Cardiac fibroblast (primary cell): ENCODE measurements at regions not wholly inside any gene's neighbourhood (a gene's known extent, or its start where the extent isn't known, plus 50 kb on each side); places are given as distances from the start of the nearest gene placed in this dataset.

ENCODE experiments used
- DNase-seq, 2 donors: peaks; one replicate each; pipeline versions ENCODE4 v3.0.0 to v3.0.0-alpha.2; 2010; ENCODE audit warnings: low read depth in 2 of 2
- H3K4me3 ChIP-seq, 2 donors: replicated peaks in 1 of 2; 1 replicate in 1 of 2; 2 replicates in 1 of 2; pipeline ENCODE4 v1.5.1; 2011; ENCODE audit warnings: low read depth in 2 of 2, low read length in 2 of 2, mild to moderate bottlenecking in 2 of 2, moderate library complexity in 1 of 2
- CTCF ChIP-seq: IDR thresholded peaks from one replicate; pipeline ENCODE4 v1.5.1; 2011; ENCODE audit warnings: low read depth, mild to moderate bottlenecking, low read length, inconsistent platforms

GRCh38 chr12:93154753-93155480, 222.8 kb upstream of the NUDT4 start:
- TF ChIP-seq CTCF: no peak
- peak; percentile 47 to 56 for DNase-seq
- H3K4me3 ChIP-seq: no peak overlapping the region

DNA sequence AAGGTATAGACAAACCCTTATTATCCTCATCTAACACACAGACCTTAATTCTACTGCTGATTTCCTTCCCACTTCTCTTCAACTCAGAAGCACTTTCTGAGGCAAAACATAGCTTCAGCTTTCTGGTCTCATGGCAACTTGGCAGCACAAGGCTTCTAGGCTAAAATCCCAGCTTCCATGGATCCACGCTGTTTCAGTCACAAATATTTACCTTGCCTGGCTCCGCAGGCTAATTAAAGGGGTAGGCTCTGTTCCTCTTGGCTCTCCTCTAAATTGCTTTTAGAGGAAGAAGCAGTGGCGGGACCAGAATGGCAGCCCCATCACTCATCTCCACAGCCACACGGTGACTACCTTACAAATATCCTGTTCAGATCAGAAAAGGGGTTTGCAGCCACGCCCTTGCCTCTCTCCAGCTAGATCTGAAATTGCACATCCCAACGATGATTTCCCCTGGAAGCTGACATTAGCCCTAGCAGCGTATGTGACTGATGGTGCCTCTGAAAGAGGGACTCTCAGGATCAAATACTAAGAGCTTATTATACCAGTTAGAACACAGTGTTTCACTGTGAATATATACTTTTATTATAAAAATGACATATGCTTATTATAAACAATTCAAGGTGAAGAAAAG, 221.5 kb upstream of the NUDT4 start:
- H3K4me3 ChIP-seq: no peak overlapping the region
- DNase-seq: no peak
- no peak for TF ChIP-seq CTCF

DNA sequence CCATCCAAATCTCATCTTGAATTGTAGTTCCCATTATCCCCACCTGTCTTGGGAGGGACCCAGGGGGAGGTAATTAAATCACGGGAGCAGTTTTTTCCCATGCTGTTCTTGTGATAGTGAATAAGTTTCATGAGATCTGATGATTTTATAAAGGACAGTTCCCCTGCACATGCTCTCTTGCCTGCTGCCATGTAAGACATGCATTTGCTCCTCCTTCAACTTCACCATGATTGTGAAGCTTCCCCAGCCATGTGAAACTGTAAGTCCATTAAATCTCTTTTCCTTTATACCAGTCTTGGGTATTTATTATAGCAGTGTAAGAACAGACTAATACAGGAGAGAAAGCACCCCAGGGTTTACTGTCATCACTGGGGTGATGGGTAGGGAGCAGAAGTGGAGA, 220.4 kb upstream of the NUDT4 start:
- no peak for TF ChIP-seq CTCF
- no peak for DNase-seq
- H3K4me3 ChIP-seq: no peak overlapping the region

DNA sequence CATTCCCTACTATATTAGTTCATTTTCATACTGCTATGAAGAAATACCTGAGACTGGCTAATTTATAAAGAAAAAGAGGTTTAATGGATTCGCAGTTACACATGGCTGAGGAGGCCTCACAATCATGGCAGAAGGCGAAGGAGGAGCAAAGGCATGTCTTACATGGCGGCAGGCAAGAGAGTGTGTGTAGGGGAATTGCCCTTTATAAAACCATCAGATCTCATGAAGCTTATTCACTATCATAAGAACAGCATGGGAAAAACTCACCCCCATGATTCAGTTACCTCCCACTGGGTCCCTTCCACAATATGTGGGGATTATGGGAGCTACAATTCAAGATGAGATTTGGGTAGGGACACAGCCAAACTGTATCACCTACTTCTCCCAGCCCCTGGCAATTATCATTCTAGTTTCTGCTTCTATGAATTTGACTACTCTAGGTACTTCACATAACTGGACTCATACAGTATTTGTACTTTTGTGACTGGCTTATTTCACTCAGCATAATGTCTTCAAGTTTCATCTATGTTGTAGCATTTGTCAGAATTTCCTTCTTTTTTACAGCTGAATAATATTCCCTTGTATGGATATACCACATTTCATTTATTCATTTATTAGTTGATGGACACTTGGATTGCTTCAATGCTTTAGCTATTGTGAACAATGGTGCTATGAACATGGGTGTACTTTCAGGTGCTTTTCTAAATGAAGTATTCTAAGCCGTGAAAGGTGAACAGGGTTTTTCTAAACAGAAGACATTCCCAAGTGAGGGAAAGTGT, 219.5 kb upstream of the NUDT4 start:
- no peak overlapping the region for H3K4me3 ChIP-seq
- TF ChIP-seq CTCF: no peak
- no peak for DNase-seq

DNA sequence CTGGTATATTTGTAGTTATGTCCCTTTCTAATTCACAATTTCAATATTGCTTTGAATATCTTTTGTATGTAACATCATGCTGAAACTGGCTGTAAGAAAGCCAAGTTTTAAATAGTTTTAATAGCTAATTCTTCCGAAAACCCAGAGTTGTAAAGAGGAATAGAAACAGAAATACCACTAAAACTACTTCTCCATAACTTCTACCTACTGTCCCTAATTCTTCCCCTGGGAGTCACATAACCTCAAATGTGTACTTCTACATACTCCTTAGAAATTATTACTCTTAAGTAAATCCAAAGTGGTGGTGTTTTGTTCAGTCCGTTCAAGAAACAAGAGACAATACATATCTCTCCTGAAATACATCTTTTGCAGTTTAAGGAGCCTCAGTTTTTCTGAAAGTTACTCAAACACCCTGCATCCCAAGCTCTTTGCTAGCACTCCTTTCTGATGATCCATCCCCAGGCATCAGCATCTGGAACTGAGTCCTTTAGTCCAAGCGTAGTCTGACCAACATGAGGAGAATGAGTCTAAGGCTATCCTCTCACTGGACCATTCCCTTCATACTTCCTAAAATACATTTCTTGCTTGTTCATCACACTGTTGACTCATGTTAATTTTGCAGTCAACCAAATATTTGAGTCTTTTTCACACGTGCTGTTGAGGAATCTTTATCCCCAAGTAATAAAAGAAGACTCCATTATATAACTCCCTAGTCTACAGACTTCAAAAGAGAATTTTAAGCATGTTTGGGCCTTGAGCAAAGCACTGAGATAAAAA, 214.3 kb upstream of the NUDT4 start:
- no peak for TF ChIP-seq CTCF
- DNase-seq: peak in 1 of 2 donors; percentile 72
- H3K4me3 ChIP-seq: no peak overlapping the region

- no peak overlapping the region for H3K4me3 ChIP-seq
- peak in 1 of 2 donors; percentile 10 for DNase-seq
- no peak for TF ChIP-seq CTCF
These were observed 213.4 kb upstream of the NUDT4 start for GRCh38 chr12:93164103-93164880.
